ENCODE measurements at regions not wholly inside any gene's neighbourhood (a gene's known extent, or its start where the extent isn't known, plus 50 kb on each side); places are given as distances from the start of the nearest gene placed in this dataset.
A peak's percentile ranks its signal among the peaks of the same experiment; 100 is the strongest.

DNA sequence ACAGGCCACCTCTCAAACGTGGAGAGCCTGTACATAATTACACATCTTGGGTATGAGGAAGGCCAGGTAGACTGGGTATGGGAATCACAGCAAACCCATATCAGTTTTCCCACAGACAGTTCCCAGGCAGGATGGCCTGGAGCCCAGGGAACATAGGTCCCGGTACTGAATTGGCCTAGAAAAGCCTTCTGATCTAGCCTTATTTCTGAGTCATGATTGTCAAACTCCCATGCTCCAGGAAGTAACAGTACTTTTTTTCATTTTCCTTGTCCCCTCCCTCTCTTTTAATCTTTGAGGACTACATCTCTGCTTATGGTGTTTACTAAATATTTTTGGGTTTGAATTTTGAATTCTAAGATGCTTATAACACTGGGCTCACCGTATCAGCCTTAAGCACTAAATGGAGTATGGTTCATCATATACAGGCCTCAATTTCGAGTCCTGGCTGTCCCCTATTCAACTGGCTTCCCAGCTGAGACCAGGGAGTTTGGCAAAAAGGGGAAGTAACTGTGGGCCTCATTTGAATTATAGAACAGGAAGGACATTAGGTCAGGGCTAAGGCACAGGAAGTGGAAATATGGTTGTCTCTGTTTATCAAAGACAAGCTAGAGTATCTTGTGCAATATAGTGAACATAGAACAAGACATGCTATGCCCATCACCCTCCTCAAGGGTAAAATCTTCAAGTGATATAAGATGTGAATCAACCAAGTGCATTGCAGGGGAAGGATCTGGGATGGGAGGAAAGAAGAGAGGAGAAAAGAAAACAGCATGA lies 494.6 kb downstream of the NTRK3 start:
- CTCF ChIA-PET = no interaction called here
- POLR2A ChIA-PET = no interaction called here
- Mint-ChIP-seq H3K9me3 (peaks cover 2% of the 10 kb centered on the region), H3K36me3 (ENCODE audit: low read depth) (no peaks in the 10 kb centered on the region), H3K4me3 (no peak overlapping the region), H3K27ac (peak overlapping the region; percentile 65), H3K4me1 (peaks cover 7% of the 10 kb centered on the region), H3K27me3 (no peaks in the 10 kb centered on the region)
- DNase-seq = no peak

DNA sequence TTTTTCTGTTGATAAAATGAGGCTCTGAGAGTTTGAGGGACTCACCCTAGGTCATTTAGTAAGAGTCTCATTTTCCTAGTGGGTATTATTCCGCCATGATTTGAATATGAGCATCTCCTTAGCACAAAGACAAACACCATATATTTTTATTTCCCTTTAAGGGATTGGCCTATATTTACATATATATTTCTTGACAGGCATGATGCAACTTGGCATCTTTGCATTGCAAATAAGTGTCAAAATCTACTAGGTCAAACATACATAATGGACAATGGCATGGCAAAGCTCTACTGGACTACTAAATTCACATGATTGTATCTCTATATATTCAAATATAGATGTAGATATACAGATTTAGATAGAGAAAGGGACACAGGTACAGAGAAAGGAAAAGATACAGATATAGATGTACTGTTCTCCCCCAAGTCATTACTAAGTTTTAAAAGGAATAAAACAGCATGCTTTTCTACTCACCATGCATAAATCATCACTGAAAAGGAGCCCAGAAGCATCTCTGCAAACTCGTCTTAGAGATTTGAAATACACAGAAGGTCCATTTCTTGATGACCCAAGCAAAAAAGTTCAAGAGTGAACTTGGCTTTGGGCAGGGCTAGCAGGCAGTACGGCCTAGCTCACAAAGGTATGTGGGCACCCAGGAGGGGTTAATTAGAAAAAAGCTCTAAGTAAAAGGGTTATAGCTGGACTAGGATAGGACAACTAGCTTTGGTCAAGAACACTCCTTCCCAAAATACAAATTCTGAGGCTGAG lies 495.8 kb downstream of the NTRK3 start:
- no peaks in the 10 kb centered on the region for H3K27me3 Mint-ChIP-seq
- POLR2A ChIA-PET = no interaction called here
- CTCF ChIA-PET = no interaction called here
- H3K9me3 Mint-ChIP-seq = peaks cover 2% of the 10 kb centered on the region
- peaks cover 7% of the 10 kb centered on the region for H3K4me1 Mint-ChIP-seq
- H3K27ac Mint-ChIP-seq = no peak overlapping the region
- H3K36me3 Mint-ChIP-seq (ENCODE audit: low read depth) = no peaks in the 10 kb centered on the region
- DNase-seq = no peak
- H3K4me3 Mint-ChIP-seq = no peak overlapping the region

DNA sequence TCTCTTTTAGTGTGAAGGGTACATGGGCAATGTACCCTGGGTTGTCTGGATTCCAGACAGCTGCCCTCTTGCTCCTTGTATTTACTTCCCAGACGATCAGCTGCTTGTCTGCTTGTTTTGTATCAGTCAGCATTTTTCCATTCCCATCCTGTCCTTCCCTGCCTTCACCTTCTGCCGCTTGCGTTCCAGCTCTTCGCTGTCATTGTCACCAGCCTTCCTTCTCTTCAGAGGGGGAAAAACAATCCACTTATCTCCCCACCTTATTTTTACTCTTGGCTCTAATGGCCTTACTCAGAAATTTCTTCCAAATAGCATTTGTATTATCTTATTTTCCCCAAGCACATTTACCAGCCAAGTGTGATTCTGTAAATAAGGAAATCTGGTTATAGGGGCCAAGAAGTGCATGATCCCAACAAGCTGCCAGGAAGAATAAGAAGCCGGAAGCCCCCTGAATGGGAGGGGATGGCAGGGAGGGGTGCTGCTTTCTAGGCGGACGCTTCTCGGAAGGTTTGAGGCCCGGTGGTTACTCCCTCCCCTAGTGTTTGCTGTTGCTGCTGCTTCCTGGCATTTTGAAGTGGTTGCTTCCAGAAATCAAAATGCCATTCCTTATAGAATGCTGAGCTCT lies 497.6 kb downstream of the NTRK3 start:
- Mint-ChIP-seq H3K27me3 (no peaks in the 10 kb centered on the region), H3K4me3 (no peak overlapping the region), H3K36me3 (ENCODE audit: low read depth) (no peaks in the 10 kb centered on the region), H3K4me1 (peaks cover 7% of the 10 kb centered on the region), H3K27ac (no peak overlapping the region), H3K9me3 (peaks cover 2% of the 10 kb centered on the region)
- CTCF ChIA-PET = no interaction called here
- no peak for DNase-seq
- POLR2A ChIA-PET = no interaction called here

DNA sequence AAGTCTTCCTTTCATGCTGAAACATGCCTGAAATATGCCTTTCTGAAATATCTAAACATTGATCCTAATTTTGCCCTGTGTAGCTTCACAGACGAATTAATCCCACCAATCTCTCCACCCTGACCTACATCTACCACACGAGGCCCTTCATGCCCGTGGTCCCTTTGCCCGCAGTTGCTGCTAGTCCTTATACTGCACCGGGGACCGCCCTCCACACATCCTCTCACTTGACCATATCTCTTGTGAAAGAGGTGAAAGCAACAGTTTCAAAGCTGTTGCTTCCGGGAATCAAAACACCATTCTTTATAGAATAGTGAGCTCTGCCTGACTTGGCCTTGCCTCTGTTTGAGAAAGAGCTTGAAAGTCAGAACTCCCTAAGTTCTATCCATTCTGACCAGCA lies 499.5 kb downstream of the NTRK3 start:
- Mint-ChIP-seq H3K27ac (no peak overlapping the region), H3K27me3 (no peaks in the 10 kb centered on the region), H3K4me3 (no peak overlapping the region), H3K36me3 (ENCODE audit: low read depth) (no peaks in the 10 kb centered on the region), H3K9me3 (peaks cover 2% of the 10 kb centered on the region), H3K4me1 (peaks cover 4% of the 10 kb centered on the region)
- no peak for DNase-seq
- ChIA-PET CTCF (interaction anchor here (1.5 kb wide), 1 partner anchor 28 kb away, joined by 3 read pairs; no protein-coding TSS in a partner anchor), POLR2A (no interaction called here)

DNA sequence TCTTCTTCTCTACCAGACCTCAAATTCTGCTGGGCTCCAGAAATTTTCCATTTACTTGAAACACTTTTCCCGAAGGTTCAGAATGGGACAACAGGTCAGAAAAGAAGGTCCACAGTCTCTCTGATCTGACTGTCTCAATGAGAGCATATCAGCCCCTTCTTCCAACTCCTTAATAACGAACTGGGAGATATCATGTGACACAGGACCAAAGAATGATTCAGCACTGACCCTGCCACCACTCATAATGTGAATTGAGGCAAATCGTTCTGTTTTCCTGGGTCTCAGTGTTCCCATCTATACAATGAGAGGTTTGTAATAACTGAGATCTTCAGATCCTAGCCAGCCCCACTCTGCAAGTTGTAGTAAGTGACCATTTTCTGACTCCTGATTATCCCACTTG lies 500.5 kb downstream of the NTRK3 start:
- Mint-ChIP-seq H3K4me3 (no peak overlapping the region), H3K4me1 (no peaks in the 10 kb centered on the region), H3K9me3 (no peaks in the 10 kb centered on the region), H3K27me3 (no peaks in the 10 kb centered on the region), H3K36me3 (ENCODE audit: low read depth) (no peaks in the 10 kb centered on the region), H3K27ac (no peak overlapping the region)
- POLR2A ChIA-PET = no interaction called here
- DNase-seq = no peak
- CTCF ChIA-PET = no interaction called here

DNA sequence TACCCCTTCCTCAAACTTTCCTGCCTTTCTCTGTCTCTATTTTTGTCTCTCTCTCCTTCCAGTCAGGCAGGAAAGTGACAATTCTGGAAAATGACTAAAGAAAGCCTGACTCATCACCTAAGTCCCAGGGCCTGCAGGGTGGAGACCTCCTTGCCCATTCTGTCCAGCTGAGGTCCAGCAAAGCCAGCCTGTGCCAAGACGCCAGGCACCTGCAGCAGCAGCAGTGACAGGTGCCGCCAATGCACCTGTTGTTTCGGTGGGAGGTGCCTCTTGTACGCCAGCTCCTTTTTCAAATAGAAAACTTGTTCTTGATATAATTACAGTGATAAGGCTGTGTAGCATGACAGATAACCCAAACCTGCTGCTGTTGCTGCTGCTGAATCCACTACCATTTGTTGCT lies 501.3 kb downstream of the NTRK3 start:
- DNase-seq = no peak
- Mint-ChIP-seq H3K9me3 (no peaks in the 10 kb centered on the region), H3K4me3 (no peak overlapping the region), H3K36me3 (ENCODE audit: low read depth) (no peaks in the 10 kb centered on the region), H3K27me3 (no peaks in the 10 kb centered on the region), H3K27ac (peak overlapping the region; percentile 41), H3K4me1 (no peaks in the 10 kb centered on the region)
- CTCF ChIA-PET = no interaction called here
- POLR2A ChIA-PET = no interaction called here

DNA sequence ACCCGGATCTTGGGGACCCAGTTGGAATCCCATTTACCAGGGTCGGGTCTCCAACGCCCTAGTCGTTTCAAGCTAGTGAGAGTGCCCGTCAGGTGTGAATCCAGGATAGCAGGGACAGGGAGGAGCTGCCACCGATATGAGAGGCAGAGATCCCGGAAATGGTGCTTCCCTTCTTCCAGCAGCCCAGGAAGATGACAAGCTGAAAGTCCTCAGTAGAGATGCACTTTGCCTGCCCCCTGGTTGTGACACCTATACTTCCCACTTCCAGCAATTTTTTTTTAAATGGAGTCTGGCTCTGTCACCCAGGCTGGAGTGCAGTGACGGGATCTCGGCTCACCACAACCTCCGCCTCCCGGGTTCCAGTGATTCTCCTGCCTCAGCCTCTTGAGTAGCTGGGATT lies 503.0 kb downstream of the NTRK3 start:
- Mint-ChIP-seq H3K27ac (no peak overlapping the region), H3K4me1 (no peaks in the 10 kb centered on the region), H3K36me3 (ENCODE audit: low read depth) (no peaks in the 10 kb centered on the region), H3K9me3 (no peaks in the 10 kb centered on the region), H3K27me3 (no peaks in the 10 kb centered on the region), H3K4me3 (no peak overlapping the region)
- ChIA-PET POLR2A (no interaction called here), CTCF (no interaction called here)
- no peak for DNase-seq

DNA sequence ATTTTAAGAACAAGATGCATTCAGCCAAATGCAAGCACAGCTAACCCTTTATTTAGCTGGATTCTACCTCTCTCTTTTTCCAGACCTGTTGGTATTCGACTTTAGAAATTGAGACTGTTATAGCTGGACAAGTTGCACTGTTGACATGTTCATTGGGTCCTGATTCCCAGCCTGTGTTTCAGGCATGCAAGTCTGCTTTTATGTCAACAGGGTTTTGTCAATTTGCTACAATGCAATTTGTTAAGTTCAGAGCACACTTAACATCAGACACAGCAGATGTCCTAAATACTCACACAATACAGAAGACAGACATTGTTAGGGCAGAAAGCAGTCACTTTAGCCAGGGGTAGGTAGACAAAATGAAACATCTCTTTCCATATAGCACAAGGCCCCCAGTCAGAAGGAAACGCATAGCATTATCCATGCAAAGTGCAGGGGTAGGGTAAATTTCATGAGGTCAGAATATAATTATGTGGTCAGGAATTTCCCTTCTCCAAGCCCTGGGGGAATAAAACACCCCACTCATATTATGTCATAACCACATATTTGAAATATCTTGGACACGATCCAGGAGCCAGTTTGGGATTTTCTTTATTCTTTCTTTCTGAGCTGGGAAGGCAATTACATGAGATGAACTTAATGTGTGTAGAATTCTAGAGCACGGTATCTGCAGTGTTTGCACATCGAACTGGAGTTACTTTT lies 504.1 kb downstream of the NTRK3 start:
- Mint-ChIP-seq H3K4me1 (no peaks in the 10 kb centered on the region), H3K4me3 (no peak overlapping the region)
- POLR2A ChIA-PET = no interaction called here

DNA sequence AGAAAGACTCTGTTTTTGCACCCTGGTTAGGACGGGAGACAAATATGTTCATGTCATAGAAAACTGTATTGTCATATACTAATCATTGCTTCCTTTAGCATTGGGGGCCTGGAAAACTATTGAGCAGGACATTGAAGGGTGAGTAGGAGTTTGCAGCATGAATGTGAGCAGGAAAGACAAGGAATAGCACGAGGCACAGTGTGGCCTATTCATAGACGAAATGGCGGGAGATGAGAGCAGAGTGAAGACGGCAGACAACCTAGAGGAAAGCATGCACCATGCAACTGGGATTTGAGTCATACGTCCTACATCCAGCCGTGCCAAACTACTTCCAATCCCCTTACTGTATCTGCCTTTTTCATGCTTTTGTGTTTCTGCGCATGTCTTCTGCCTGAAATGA lies 508.1 kb downstream of the NTRK3 start:
- no peak for DNase-seq
- ChIA-PET POLR2A (no interaction called here), CTCF (no interaction called here)
- no peaks in the 10 kb centered on the region for H3K36me3 Mint-ChIP-seq (ENCODE audit: low read depth)
- H3K4me3 Mint-ChIP-seq = no peak overlapping the region
- H3K4me1 Mint-ChIP-seq = no peaks in the 10 kb centered on the region
- no peak overlapping the region for H3K27ac Mint-ChIP-seq
- H3K9me3 Mint-ChIP-seq = no peaks in the 10 kb centered on the region
- H3K27me3 Mint-ChIP-seq = peaks cover 1% of the 10 kb centered on the region

More for the DNA sequence above, 504.1 kb downstream of the NTRK3 start:
- Mint-ChIP-seq H3K27me3 (peaks cover 1% of the 10 kb centered on the region), H3K9me3 (no peaks in the 10 kb centered on the region), H3K27ac (no peak overlapping the region), H3K36me3 (ENCODE audit: low read depth) (no peaks in the 10 kb centered on the region)
- CTCF ChIA-PET = no interaction called here
- DNase-seq = no peak

DNA sequence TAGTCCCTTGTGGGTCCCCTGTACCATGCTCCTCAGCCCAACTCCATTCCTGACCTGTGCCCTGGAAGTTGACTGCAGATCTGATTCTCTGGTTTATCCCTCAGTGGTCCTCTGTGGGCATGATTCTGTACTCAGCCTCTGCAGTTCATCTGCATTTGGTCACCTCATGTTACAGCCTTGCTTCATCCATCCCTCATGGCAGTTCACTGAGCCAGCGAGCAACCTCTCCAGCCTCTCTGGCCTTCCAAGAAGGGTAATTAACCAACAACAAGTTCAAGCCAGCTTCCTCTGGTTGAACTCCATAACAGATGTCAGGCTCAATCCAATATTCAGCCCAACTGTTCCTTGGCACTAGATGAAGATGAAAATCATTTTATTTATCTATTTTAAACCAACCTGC lies 509.5 kb downstream of the NTRK3 start:
- H3K27ac Mint-ChIP-seq = no peak overlapping the region
- no peak overlapping the region for H3K4me3 Mint-ChIP-seq
- H3K9me3 Mint-ChIP-seq = no peaks in the 10 kb centered on the region
- H3K36me3 Mint-ChIP-seq (ENCODE audit: low read depth) = no peaks in the 10 kb centered on the region
- no peaks in the 10 kb centered on the region for H3K4me1 Mint-ChIP-seq
- ChIA-PET CTCF (no interaction called here), POLR2A (no interaction called here)
- no peak for DNase-seq
- peaks cover 1% of the 10 kb centered on the region for H3K27me3 Mint-ChIP-seq

DNA sequence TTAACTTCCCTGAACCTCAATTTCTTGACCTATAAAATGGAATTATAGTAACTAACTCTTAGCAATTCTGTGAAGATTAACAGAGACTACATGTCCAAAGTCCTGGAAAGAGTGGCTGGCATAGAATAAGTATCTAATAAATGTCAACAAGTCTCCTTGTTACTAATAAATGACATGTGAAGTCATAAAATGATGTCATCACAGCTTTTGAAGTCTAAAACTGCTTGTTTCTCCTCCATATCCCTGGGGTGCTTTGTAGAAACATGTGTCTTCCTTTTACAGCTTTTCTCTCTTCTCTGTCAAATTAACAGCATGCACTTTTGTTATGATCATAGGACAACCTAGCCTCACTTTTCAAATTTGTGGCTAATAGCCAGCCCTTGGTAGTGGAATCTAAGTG lies 510.2 kb downstream of the NTRK3 start:
- Mint-ChIP-seq H3K27me3 (peaks cover 1% of the 10 kb centered on the region), H3K4me1 (no peaks in the 10 kb centered on the region), H3K9me3 (no peaks in the 10 kb centered on the region), H3K4me3 (no peak overlapping the region), H3K27ac (no peak overlapping the region), H3K36me3 (ENCODE audit: low read depth) (no peaks in the 10 kb centered on the region)
- ChIA-PET POLR2A (no interaction called here), CTCF (no interaction called here)
- no peak for DNase-seq

DNA sequence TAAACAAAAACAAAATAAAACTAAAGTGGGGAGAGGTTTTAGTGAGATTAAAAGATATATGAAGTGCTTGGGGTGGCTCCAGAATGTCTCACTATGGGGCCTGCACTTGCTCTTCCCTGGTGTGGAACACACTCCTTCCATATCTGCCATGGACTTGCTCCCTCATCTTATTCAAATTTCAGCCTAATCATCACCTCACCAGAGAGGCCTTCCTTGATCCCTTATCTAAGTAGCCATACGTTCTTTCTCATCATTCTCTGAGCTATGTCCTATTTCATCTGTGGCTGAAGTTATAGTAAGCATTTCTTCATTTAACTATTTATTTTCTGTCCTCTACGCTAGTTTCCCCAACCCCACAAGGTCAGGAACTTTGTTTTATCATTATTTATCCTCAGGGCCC lies 511.7 kb downstream of the NTRK3 start:
- Mint-ChIP-seq H3K4me3 (no peak overlapping the region), H3K27ac (no peak overlapping the region), H3K27me3 (peaks cover 1% of the 10 kb centered on the region), H3K36me3 (ENCODE audit: low read depth) (no peaks in the 10 kb centered on the region), H3K4me1 (no peaks in the 10 kb centered on the region), H3K9me3 (no peaks in the 10 kb centered on the region)
- CTCF ChIA-PET = no interaction called here
- DNase-seq = no peak
- POLR2A ChIA-PET = no interaction called here

DNA sequence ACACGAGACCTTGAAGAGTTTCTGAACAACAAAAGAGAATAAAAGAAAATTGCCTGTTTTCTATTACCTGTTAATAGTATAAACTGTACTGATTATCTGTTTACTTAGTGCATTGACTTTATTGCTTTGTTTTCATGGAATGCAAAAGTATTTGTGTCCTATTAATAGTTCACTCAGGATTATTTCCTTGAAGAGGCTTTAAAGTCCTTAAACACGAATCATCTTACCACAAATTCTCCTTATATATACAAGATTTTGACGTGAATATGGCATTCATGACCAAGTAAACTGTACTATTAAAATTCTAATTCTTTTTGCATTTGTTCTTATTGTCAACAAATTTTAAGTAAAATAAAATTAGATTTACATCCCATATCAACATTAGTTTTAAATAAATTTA lies 513.0 kb downstream of the NTRK3 start:
- CTCF ChIA-PET = no interaction called here
- H3K4me3 Mint-ChIP-seq = no peak overlapping the region
- POLR2A ChIA-PET = no interaction called here
- H3K27ac Mint-ChIP-seq = no peak overlapping the region
- H3K4me1 Mint-ChIP-seq = no peaks in the 10 kb centered on the region
- no peaks in the 10 kb centered on the region for H3K36me3 Mint-ChIP-seq (ENCODE audit: low read depth)
- H3K9me3 Mint-ChIP-seq = no peaks in the 10 kb centered on the region
- DNase-seq = no peak
- peaks cover 1% of the 10 kb centered on the region for H3K27me3 Mint-ChIP-seq
